NCI-H1417 (cell line): ENCODE measurements at regions not wholly inside any gene's neighbourhood (a gene's known extent, or its start where the extent isn't known, plus 50 kb on each side); places are given as distances from the start of the nearest gene placed in this dataset.

Experiments used
- DNase-seq, 3 experiments: peaks; one replicate each; lab custom pipeline; 2025; lab: John Stamatoyannopoulos, UW

GRCh38 chr2:12795851-12796250 lies 79.1 kb downstream of the TRIB2 start:
- no peak for DNase-seq

- no peak for DNase-seq
Measured at GRCh38 chr2:12796657-12797056, 79.9 kb downstream of the TRIB2 start.

- DNase-seq, result no peak
Measured at GRCh38 chr2:12797815-12798214, 81.1 kb downstream of the TRIB2 start.

- no peak for DNase-seq
Measured at GRCh38 chr2:12803607-12804006, 86.9 kb downstream of the TRIB2 start.

- DNase-seq, result no peak
Measured at GRCh38 chr2:12804091-12804856, 87.5 kb downstream of the TRIB2 start.

- DNase-seq, result no peak
Measured at GRCh38 chr2:12805033-12805432, 88.3 kb downstream of the TRIB2 start.

GRCh38 chr2:12806549-12807242 lies 90.0 kb downstream of the TRIB2 start:
- no peak for DNase-seq

GRCh38 chr2:12807907-12808810 lies 91.4 kb downstream of the TRIB2 start:
- DNase-seq, result no peak

- DNase-seq, result no peak
Measured at GRCh38 chr2:12809526-12809925, 92.8 kb downstream of the TRIB2 start.

- no peak for DNase-seq
Measured at GRCh38 chr2:12811916-12812315, 95.2 kb downstream of the TRIB2 start.

- DNase-seq, result no peak
Measured at GRCh38 chr2:12813166-12813565, 96.4 kb downstream of the TRIB2 start.

GRCh38 chr2:12816379-12817306 lies 99.9 kb downstream of the TRIB2 start:
- DNase-seq, result no peak

- DNase-seq, result no peak
Measured at GRCh38 chr2:12817870-12818269, 101.1 kb downstream of the TRIB2 start.

GRCh38 chr2:12818416-12819102 lies 101.8 kb downstream of the TRIB2 start:
- no peak for DNase-seq

- DNase-seq, result no peak
Measured at GRCh38 chr2:12819103-12819475, 102.4 kb downstream of the TRIB2 start.

- DNase-seq, result no peak
Measured at GRCh38 chr2:12819721-12820120, 103.0 kb downstream of the TRIB2 start.

GRCh38 chr2:12821656-12822055 lies 104.9 kb downstream of the TRIB2 start:
- DNase-seq, result no peak

GRCh38 chr2:12824351-12824777 lies 107.6 kb downstream of the TRIB2 start:
- DNase-seq, result no peak

- DNase-seq, result no peak
Measured at GRCh38 chr2:12824778-12825379, 108.1 kb downstream of the TRIB2 start.

GRCh38 chr2:12826781-12827180 lies 110.0 kb downstream of the TRIB2 start:
- DNase-seq, result no peak
